Spleen (tissue), 7 donors: ENCODE measurements at regions not wholly inside any gene's neighbourhood (a gene's known extent, or its start where the extent isn't known, plus 50 kb on each side); places are given as distances from the start of the nearest gene placed in this dataset.

Experiments
- POLR2A ChIP-seq, 3 donors: fragments of 450-650 bp; IDR thresholded peaks; one replicate each; pipeline ENCODE4 v1.5.1; 2017; ENCODE audit warnings: antibody characterized with exemption in 3 of 3, mild to moderate bottlenecking in 1 of 3
- POLR2AphosphoS5 ChIP-seq, 3 donors: sonication (generic); formaldehyde crosslinking; IDR thresholded peaks; one replicate each; pipeline ENCODE4 v1.5.1; 2017; ENCODE audit warnings: antibody characterized with exemption in 3 of 3
- TF ChIP-seq, protein P1 (sequence below), 11 experiments: fragments of 200-600 bp in 7 of 11; fragments of 450-650 bp in 4 of 11; sonication (generic) in 4 of 11; IDR thresholded peaks in 8 of 11; conservative IDR thresholded peaks in 3 of 11; 1 replicate in 7 of 11; 2 replicates in 4 of 11; pipeline versions ENCODE4 v1.4.0 to v1.8.0; 2016 to 2021; ENCODE audit warnings: antibody characterized with exemption in 11 of 11, inconsistent platforms in 4 of 11, mild to moderate bottlenecking in 1 of 11
- donor health status: DM: no; HTN: no; CAD: no; lungs with moderate emphysema.
- donor health status: DM: no; HTN: no; CAD: no.
- donor health status: DM: no; HTN: no; CAD: no.

DNA sequence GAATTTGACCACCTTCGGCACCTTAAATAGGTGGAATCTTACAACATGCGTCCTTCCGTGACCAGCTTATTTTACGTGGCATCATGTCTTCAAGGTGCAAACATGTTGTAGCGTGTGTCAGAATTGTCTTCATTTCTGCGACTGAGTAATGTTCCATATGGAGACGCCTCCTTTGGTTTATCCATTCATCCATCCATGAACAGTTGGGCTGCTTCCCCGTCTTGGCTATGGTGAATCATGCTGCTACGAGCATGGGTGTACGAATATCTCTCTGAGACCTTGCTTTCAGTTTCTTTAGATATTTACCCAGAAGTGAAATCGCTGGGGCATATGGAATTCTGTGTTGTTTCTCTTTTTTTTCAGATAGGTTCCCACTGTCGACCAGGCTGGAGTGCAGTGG is 391.9 kb upstream of the IRX2 start:
- TF ChIP-seq, protein P1, sequence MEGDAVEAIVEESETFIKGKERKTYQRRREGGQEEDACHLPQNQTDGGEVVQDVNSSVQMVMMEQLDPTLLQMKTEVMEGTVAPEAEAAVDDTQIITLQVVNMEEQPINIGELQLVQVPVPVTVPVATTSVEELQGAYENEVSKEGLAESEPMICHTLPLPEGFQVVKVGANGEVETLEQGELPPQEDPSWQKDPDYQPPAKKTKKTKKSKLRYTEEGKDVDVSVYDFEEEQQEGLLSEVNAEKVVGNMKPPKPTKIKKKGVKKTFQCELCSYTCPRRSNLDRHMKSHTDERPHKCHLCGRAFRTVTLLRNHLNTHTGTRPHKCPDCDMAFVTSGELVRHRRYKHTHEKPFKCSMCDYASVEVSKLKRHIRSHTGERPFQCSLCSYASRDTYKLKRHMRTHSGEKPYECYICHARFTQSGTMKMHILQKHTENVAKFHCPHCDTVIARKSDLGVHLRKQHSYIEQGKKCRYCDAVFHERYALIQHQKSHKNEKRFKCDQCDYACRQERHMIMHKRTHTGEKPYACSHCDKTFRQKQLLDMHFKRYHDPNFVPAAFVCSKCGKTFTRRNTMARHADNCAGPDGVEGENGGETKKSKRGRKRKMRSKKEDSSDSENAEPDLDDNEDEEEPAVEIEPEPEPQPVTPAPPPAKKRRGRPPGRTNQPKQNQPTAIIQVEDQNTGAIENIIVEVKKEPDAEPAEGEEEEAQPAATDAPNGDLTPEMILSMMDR (IDR thresholded peaks at IDR 0.05 in 8 of 11, conservative IDR thresholded peaks at IDR 0.05 in 3 of 11) = no peak
- TF ChIP-seq POLR2A (IDR thresholded peaks at IDR 0.05) (no peak), POLR2AphosphoS5 (IDR thresholded peaks at IDR 0.05) (no peak)
